Motor neuron (in vitro differentiated cells): ENCODE measurements at regions not wholly inside any gene's neighbourhood (a gene's known extent, or its start where the extent isn't known, plus 50 kb on each side); places are given as distances from the start of the nearest gene placed in this dataset.
"Not testable (repeated sequence)": the region's sequence is repeated elsewhere in the genome, so short reads cannot be mapped to it uniquely, and the experiment has no call there.

ENCODE experiments used
- ATAC-seq, 8 experiments: fragments of 200-7000 bp; cut with Tn5 transposase; replicated peaks in 6 of 8; 2 replicates each; pipeline ENCODE4 v1.8.0; 2021; ENCODE audit warnings: mild to moderate bottlenecking in 8 of 8, moderate library complexity in 8 of 8
- H3K27ac ChIP-seq, 2 donors: fragments of 250-450 bp; sonication (Bioruptor Pico); 2 replicates each; pipeline ENCODE4 v1.9.0; 2021; ENCODE audit warnings: antibody characterized with exemption in 2 of 2, mild to moderate bottlenecking in 2 of 2, moderate library complexity in 1 of 2
- H3K4me1 ChIP-seq, 2 donors: fragments of 250-450 bp; sonication (Bioruptor Pico); replicated peaks in 1 of 2; 2 replicates each; pipeline ENCODE4 v1.6.1; 2021; ENCODE audit warnings: antibody characterized with exemption in 2 of 2, mild to moderate bottlenecking in 2 of 2, moderate library complexity in 1 of 2
- H3K4me3 ChIP-seq, 5 donors: fragments of 250-450 bp; sonication (Bioruptor Pico); 2 replicates each; pipeline ENCODE4 v1.9.0; 2021; ENCODE audit warnings: antibody characterized with exemption in 5 of 5, mild to moderate bottlenecking in 5 of 5, moderate library complexity in 4 of 5
- WGBS, 10 experiments: fragments of 450-650 bp; shearing (Covaris generic); methylation state at CpG; one replicate each; pipeline ENCODE4 v1.0.0; 2022; 5-methylcytosine and 5-hydroxymethylcytosine counted together
- in situ Hi-C, 9 experiments: fragments of 400-800 bp; cut with MboI; loops; one replicate each; pipeline ENCODE4 v1.15.0; 2021; ENCODE audit warnings: low sequenced_read_pairs in 9 of 9, low pct_unique_long_range_greater_than_20kb in 2 of 9; ENCODE audit not compliant: unreplicated experiment in 9 of 9

DNA sequence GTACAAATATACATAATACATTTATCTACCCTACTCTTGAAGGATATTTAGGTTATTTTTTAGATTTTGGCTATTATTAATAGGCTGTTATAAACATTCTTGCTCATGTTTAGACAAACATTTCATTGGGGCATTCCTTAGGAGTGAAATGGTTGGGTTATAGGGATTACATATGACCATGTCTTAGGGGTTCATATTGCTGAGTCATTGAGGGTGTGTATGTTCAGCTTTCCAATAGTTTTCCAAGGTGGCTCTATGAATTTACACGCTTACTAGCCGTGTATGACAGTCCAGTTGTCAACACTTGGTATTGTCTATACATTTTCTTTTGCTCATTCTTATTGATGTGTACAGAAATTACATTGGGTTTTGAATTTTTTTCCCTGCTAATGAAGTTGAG is 125.8 kb downstream of the OXSM start:
- in situ Hi-C loops, result no loop called here
- H3K4me1 ChIP-seq, result no peaks in the 10 kb centered on the region
- WGBS, 10 experiments, result 0 to 100% (median 88%) methylated on average over 2 of the region's 2 CpGs; no CpG with 5 or more reads in 3 of the 10 experiments
- no peak overlapping the region for H3K4me3 ChIP-seq
- H3K27ac ChIP-seq, result no peak overlapping the region
- no peak for ATAC-seq

DNA sequence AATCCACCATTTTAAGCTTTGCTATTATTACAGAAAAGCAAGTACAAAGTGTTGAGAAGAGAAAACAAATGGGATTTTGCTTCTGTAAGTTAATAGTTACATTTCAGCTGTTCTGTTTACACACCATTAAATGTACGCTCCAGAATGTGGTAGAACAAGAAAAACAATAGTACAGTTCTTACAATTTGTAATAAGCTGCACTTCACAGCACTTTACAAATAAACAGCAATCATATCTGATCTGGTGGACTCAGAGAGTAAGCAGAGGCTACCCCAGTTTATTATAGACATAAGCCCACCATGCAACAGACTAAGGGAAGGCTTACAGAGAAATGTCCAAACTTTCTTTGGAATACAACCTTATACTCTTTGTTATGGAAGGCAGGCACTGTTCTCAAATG is 126.4 kb downstream of the OXSM start:
- 0 to 33% (median 0%) methylated on average over 1 of the region's 1 CpG; no CpG with 5 or more reads in 2 of the 10 experiments for WGBS, 10 experiments
- in situ Hi-C loops, result no loop called here
- Histone ChIP-seq H3K4me1 (no peaks in the 10 kb centered on the region), H3K4me3 (no peak overlapping the region), H3K27ac (no peak overlapping the region)
- ATAC-seq, result no peak

DNA sequence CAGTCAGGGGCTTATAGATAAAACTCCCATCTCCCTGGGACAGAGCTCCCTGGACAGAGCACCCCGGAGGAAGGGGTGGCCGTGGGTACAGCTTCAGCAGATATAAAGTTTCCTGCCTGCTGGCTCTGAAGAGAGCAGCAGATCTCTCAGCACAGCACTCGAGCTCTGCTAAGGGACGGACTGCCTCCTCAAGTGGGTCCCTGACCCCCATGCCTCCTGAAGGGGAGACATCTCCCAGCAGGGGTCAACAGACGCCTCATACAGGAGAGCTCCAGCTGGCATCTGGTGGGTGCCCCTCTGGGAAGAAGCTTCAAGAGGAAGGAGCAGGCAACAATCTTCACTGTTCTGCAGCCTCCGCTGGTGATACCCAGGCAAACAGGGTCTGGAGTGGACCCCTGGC is 142.1 kb downstream of the OXSM start:
- 0 to 100% (median 72%) methylated on average over 1 to 3 of the region's 6 CpGs; no CpG with 5 or more reads in 2 of the 10 experiments for WGBS, 10 experiments
- ATAC-seq, H3K4me3 ChIP-seq, in situ Hi-C loops, H3K4me1 ChIP-seq, H3K27ac ChIP-seq: not testable (repeated sequence)

DNA sequence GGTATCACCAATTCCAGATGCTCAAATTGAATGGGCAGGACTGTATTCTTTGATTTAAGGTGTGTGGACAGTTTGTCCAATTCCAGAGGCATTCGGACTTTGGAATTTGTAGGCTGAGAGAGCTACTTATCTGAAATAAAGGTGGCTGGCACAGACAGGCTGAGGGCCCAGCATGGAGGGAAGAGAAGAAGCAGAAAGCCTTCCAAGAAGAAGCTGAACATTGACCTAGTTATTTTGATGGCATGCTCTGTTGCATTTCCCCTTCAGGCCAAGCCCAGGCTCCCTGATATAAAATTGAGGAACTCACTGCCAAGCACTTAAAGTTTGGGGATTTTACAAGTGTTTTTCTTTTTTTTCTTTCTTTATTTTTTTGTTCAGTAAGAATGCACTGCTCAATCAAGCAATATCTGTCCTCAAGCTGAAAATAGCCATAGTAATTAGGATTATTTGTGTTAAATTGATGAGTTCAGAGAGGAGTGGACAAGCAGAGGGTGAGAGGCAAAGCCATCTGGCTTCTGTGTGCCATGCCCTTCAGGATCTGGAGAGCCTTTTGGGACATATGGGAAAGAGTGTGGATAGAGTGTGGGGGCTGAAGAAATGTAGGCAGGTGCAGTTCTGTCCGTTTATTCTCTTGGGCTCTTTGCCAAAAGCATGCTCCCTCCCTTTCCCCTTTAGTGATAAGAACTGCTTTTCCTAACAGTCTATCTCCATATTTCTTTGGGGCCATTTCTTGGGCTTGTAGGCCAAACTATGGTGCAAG is 148.9 kb downstream of the OXSM start:
- Histone ChIP-seq H3K4me3 (no peak overlapping the region), H3K4me1 (no peaks in the 10 kb centered on the region), H3K27ac (no peak overlapping the region)
- in situ Hi-C loops, result no loop called here
- ATAC-seq, result no peak
- 0 to 88% (median 0%) methylated on average over 1 to 2 of the region's 2 CpGs; no CpG with 5 or more reads in 3 of the 10 experiments for WGBS, 10 experiments

DNA sequence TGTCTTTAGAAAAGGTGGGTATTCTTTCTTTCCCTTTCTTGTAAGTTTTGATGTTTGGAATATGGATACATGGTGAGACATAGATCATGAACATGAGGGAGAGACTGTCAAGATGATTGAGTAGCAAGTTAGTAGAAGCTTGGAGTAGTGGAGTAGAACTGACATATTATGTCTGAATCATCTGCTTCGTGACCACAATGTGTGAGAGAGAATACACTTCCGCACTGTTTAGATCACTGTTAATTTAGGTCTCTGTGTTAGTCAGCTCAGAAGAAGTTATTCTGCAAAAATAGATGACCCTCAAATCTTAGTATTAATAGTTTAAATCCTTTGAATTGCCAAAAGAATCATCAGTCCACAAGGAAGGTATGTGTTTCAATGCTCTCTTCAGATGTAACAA is 151.0 kb downstream of the OXSM start:
- no peak for ATAC-seq
- in situ Hi-C loops, result no loop called here
- H3K4me1 ChIP-seq, result no peaks in the 10 kb centered on the region
- no peak overlapping the region for H3K27ac ChIP-seq
- H3K4me3 ChIP-seq, result no peak overlapping the region
- 17 to 100% (median 100%) methylated on average over 1 to 2 of the region's 2 CpGs for WGBS, 10 experiments

DNA sequence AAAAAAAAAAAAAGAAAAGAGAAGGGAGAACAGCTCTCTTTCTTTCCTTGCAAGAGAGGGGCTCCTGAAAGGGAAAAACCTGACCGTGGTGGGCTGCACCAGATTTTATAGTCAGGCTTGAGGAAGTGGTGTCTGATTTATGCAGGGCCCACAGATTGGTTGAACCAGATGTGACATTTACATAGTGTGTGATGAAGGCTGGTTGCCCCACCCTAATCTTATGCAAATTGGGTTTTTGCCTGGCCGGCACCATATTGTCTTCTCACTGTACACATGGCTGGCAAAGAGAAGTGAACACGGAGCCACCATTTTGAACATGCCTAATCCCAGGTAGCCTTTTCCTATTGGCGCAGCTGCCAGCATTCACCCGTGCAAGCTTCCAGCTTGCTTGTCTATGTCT is 154.4 kb downstream of the OXSM start:
- no peak overlapping the region for H3K27ac ChIP-seq

GRCh38 chr3:25945366-25945765 is 155.5 kb downstream of the OXSM start:
- Histone ChIP-seq H3K4me1 (no peaks in the 10 kb centered on the region), H3K27ac (no peak overlapping the region), H3K4me3 (no peak overlapping the region)
- ATAC-seq, result no peak
- in situ Hi-C loops, result no loop called here

More for the DNA sequence above, 154.4 kb downstream of the OXSM start:
- WGBS, 10 experiments, result 12 to 100% (median 93%) methylated on average over 2 to 5 of the region's 5 CpGs; no CpG with 5 or more reads in 1 of the 10 experiments
- H3K4me3 ChIP-seq, result no peak overlapping the region
- peak in 3 of 8 experiments; percentile 29 to 82 (median 68) for ATAC-seq
- in situ Hi-C loops, result no loop called here
- no peaks in the 10 kb centered on the region for H3K4me1 ChIP-seq

DNA sequence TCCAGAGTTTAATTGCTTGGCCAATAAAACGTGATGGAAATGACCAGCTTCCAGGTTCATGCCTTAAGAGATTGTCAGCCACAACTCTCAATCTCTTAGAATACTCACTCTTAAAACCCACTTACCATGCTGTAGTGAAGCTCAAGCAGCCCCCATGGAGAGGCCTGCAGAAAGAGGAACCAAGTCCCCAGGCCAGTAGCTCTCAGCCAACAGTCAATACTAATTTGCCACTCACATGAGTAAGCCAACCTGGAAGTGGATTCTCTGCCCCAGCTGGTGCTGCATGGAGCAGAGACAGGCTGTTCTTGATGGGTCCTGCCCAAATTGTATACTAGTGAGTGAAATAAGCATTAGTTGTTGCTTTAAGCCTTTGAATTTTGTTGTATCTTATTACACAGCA is 155.9 kb downstream of the OXSM start:
- no peak overlapping the region for H3K27ac ChIP-seq
- in situ Hi-C loops, result no loop called here
- WGBS, 10 experiments, result 0 to 100% (median 73%) methylated on average over 1 of the region's 1 CpG; no CpG with 5 or more reads in 2 of the 10 experiments
- no peak overlapping the region for H3K4me3 ChIP-seq
- no peaks in the 10 kb centered on the region for H3K4me1 ChIP-seq
- ATAC-seq, result no peak

GRCh38 chr3:25952133-25952532 is 162.2 kb downstream of the OXSM start:
- no peak overlapping the region for H3K4me3 ChIP-seq
- ATAC-seq, result no peak
- WGBS, 10 experiments, result 33 to 81% (median 53%) methylated on average over 1 to 2 of the region's 2 CpGs; no CpG with 5 or more reads in 2 of the 10 experiments

GRCh38 chr3:25957026-25957425 is 167.1 kb downstream of the OXSM start:
- Histone ChIP-seq H3K27ac (no peak overlapping the region), H3K4me3 (no peak overlapping the region)

More at GRCh38 chr3:25952133-25952532, 162.2 kb downstream of the OXSM start:
- Histone ChIP-seq H3K4me1 (no peaks in the 10 kb centered on the region), H3K27ac (no peak overlapping the region)
- in situ Hi-C loops, result no loop called here

GRCh38 chr3:25960776-25961175 is 170.9 kb downstream of the OXSM start:
- no peak overlapping the region for H3K4me3 ChIP-seq
- no peak overlapping the region for H3K27ac ChIP-seq
- H3K4me1 ChIP-seq, result no peaks in the 10 kb centered on the region
- 0 to 100% (median 95%) methylated on average over 1 of the region's 1 CpG; no CpG with 5 or more reads in 2 of the 10 experiments for WGBS, 10 experiments
- in situ Hi-C loops, result no loop called here
- no peak for ATAC-seq

More at GRCh38 chr3:25957026-25957425, 167.1 kb downstream of the OXSM start:
- no peaks in the 10 kb centered on the region for H3K4me1 ChIP-seq
- in situ Hi-C loops, result no loop called here
- ATAC-seq, result no peak

DNA sequence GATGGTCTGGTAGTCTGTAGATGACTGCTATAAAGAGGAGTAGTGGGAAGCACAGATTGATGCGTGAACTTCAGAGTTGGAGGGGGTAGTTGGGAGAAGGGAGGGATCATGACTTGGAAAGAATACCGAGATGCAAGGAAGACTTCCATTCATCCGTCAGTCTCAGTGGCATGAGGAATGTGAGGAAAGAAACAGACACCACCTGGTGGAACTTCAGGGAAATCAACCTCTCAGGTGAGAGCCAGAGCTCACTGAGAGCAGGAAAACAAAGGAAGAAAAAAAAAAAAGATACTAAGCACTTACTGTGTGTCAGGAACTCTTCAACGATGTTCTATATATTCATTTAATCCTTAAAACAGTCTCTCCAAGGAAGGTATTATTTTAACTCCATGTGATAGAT is 172.4 kb downstream of the OXSM start:
- ATAC-seq, result no peak
- Histone ChIP-seq H3K4me1 (no peaks in the 10 kb centered on the region), H3K4me3 (no peak overlapping the region), H3K27ac (no peak overlapping the region)
- in situ Hi-C loops, result no loop called here
- 40 to 86% (median 69%) methylated on average over 1 to 4 of the region's 4 CpGs; no CpG with 5 or more reads in 2 of the 10 experiments for WGBS, 10 experiments

DNA sequence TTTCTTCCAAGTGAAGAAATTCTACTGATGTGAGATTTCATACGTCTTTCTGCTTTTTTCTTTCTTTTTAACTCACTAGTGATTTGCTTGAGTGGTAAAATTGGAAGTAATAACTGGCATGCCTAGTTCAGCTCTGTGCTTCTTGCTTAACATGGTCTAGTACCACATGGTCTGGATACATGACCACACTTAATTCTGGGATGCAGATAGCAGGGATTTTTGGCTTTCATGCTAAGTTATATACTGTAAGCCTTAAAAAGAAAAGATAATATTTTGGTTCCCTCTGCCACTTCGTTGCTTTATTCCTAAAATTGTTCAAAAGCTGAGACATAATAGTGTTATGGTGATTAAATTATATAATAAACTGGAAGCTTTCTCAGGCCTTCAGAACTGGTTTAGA is 174.3 kb downstream of the OXSM start:
- H3K27ac ChIP-seq, result no peak overlapping the region
- H3K4me3 ChIP-seq, result no peak overlapping the region
- 0 to 50% (median 3%) methylated on average over 1 to 2 of the region's 2 CpGs; no CpG with 5 or more reads in 2 of the 10 experiments for WGBS, 10 experiments
- no peaks in the 10 kb centered on the region for H3K4me1 ChIP-seq
- no peak for ATAC-seq
- in situ Hi-C loops, result no loop called here

DNA sequence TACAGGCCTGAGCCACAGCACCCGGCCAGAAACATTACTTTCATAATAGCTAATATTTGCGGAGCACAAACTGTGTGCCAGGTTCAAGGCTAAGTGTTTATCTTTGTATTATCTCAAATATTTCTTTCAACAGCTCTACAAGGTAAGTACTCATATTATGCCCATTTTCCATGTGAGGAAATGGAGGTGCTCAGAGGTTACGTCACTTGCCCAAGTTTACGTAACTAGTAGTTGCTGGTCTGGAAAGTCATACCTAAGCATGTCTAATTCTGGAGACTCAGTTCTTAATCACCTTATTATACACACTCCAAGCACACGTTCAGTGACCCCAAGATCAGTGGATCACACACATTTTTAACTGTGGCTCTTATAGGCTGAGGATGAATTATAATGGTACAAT is 177.5 kb downstream of the OXSM start:
- no peak overlapping the region for H3K27ac ChIP-seq
- in situ Hi-C loops, result no loop called here
- 22 to 100% (median 85%) methylated on average over 2 to 5 of the region's 5 CpGs for WGBS, 10 experiments
- no peak overlapping the region for H3K4me3 ChIP-seq
- no peak for ATAC-seq
- no peaks in the 10 kb centered on the region for H3K4me1 ChIP-seq
